Transverse colon (tissue), 4 donors: ENCODE measurements at regions not wholly inside any gene's neighbourhood (a gene's known extent, or its start where the extent isn't known, plus 50 kb on each side); places are given as distances from the start of the nearest gene placed in this dataset.
"Not testable (repeated sequence)": the region's sequence is repeated elsewhere in the genome, so short reads cannot be mapped to it uniquely, and the experiment has no call there.

Experiments used
- DNase-seq: peaks from one replicate; pipeline ENCODE4 v3.0.0-alpha.2; 2019
- H3K27ac ChIP-seq, 4 donors: fragments of 200-600 bp; sonication (generic); 2 replicates each; pipeline ENCODE4 v1.5.1; 2016 to 2018; ENCODE audit warnings: inconsistent platforms in 4 of 4
- H3K27me3 ChIP-seq: fragments of 200-600 bp; sonication (generic); 2 replicates; pipeline ENCODE4 v1.5.1; 2017; ENCODE audit warnings: inconsistent platforms
- H3K36me3 ChIP-seq, 4 donors: fragments of 200-600 bp; sonication (generic); 2 replicates each; pipeline ENCODE4 v1.5.1; 2017 to 2019; ENCODE audit warnings: inconsistent platforms in 4 of 4
- H3K4me1 ChIP-seq, 4 donors: fragments of 200-600 bp; sonication (generic); 2 replicates each; pipeline ENCODE4 v1.5.1; 2017 to 2020; ENCODE audit warnings: inconsistent platforms in 4 of 4
- H3K4me3 ChIP-seq, 4 donors: fragments of 200-600 bp; sonication (generic); 1 replicate in 1 of 4; 2 replicates in 3 of 4; pipeline versions ENCODE4 v1.5.1 to v1.6.1; 2017 to 2019; ENCODE audit warnings: inconsistent platforms in 4 of 4
- H3K9me3 ChIP-seq, 2 donors: fragments of 200-600 bp; sonication (generic); 2 replicates each; pipeline ENCODE4 v1.5.1; 2017 to 2019; ENCODE audit warnings: inconsistent platforms in 2 of 2
- EP300 ChIP-seq: sonication (generic); formaldehyde crosslinking; IDR thresholded peaks from one replicate; pipeline ENCODE4 v1.6.1; 2017; ENCODE audit warnings: antibody characterized with exemption, low read depth
- POLR2A ChIP-seq: fragments of 450-650 bp; IDR thresholded peaks from one replicate; pipeline ENCODE4 v1.6.1; 2016; ENCODE audit warnings: antibody characterized with exemption, mild to moderate bottlenecking, moderate library complexity
- POLR2AphosphoS5 ChIP-seq, 3 donors: sonication (generic); formaldehyde crosslinking; IDR thresholded peaks; one replicate each; pipeline ENCODE4 v1.6.1; 2016; ENCODE audit warnings: antibody characterized with exemption in 3 of 3
- WGBS, 2 donors: methylation state at CpG; one replicate each; pipeline ENCODE4 v1.1.5; 2018; ENCODE audit warnings: low coverage in 1 of 2; 5-methylcytosine and 5-hydroxymethylcytosine counted together
- in situ Hi-C, 4 donors: fragments of 200-750 bp; cut with MboI; loops; one replicate each; pipeline versions ENCODE4 v1.15.0 to v1.15.1; 2017; ENCODE audit warnings: low sequenced_read_pairs in 3 of 4, low pct_ligation_motif_present in 1 of 4, low pct_unique_long_range_greater_than_20kb in 1 of 4
- intact Hi-C: fragments of 100-400 bp; cut with DNase I; formaldehyde crosslinking; loops from one replicate; pipeline ENCODE4 v1.15.1; 2023; ENCODE audit warnings: low total_unique reads
- TF ChIP-seq, protein P1 (sequence below), 5 experiments: fragments of 200-600 bp in 3 of 5; fragments of 450-650 bp in 2 of 5; sonication (generic) in 3 of 5; IDR thresholded peaks; 1 replicate in 2 of 5; 2 replicates in 3 of 5; pipeline ENCODE4 v1.5.1; 2016 to 2017; ENCODE audit warnings: antibody characterized with exemption in 5 of 5, inconsistent platforms in 3 of 5, mild to moderate bottlenecking in 2 of 5, moderate library complexity in 1 of 5

DNA sequence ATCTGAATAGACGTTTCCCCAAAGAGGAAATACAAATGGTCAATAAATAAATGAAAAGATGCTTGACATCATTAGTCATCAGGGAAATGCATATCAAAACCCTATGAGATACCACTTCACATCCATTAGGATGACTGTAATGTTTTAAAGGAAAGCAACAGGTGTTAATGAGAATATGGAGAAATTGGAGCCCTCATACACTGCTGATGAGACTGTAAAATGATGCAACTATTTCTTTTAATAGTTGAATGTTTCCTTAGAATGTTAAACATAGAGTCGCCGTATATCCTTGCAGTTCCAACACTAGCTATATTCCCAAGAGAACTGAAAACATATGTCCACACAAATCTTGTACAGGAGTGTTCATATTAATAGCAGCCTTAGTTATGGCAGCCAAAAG, 133.2 kb downstream of the SLC38A4 start:
- Histone ChIP-seq H3K9me3 (no peaks in the 10 kb centered on the region), H3K27me3 (no peaks in the 10 kb centered on the region), H3K4me1 (no peaks in the 10 kb centered on the region), H3K27ac (no peak overlapping the region), H3K36me3 (no peaks in the 10 kb centered on the region), H3K4me3 (no peak overlapping the region)
- WGBS, 2 donors: 75 to 82% methylated on average over 3 of the region's 3 CpGs
- TF ChIP-seq POLR2A (no peak), EP300 (no peak), POLR2AphosphoS5 (IDR thresholded peaks at IDR 0.05) (no peak)
- TF ChIP-seq, protein P1, sequence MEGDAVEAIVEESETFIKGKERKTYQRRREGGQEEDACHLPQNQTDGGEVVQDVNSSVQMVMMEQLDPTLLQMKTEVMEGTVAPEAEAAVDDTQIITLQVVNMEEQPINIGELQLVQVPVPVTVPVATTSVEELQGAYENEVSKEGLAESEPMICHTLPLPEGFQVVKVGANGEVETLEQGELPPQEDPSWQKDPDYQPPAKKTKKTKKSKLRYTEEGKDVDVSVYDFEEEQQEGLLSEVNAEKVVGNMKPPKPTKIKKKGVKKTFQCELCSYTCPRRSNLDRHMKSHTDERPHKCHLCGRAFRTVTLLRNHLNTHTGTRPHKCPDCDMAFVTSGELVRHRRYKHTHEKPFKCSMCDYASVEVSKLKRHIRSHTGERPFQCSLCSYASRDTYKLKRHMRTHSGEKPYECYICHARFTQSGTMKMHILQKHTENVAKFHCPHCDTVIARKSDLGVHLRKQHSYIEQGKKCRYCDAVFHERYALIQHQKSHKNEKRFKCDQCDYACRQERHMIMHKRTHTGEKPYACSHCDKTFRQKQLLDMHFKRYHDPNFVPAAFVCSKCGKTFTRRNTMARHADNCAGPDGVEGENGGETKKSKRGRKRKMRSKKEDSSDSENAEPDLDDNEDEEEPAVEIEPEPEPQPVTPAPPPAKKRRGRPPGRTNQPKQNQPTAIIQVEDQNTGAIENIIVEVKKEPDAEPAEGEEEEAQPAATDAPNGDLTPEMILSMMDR (IDR thresholded peaks at IDR 0.05): no peak
- intact Hi-C loops: no loop called here
- in situ Hi-C loops: loop anchor here in 1 of 4 donors (25.0 kb wide), 2 partner anchors 245 to 555 kb away; no protein-coding TSS in a partner anchor
- no peak for DNase-seq

- WGBS, 2 donors: 84 to 85% methylated on average over 3 of the region's 3 CpGs
- Histone ChIP-seq H3K27me3 (no peaks in the 10 kb centered on the region), H3K9me3 (no peaks in the 10 kb centered on the region), H3K27ac (no peak overlapping the region), H3K4me3 (no peak overlapping the region), H3K36me3 (no peaks in the 10 kb centered on the region), H3K4me1 (no peaks in the 10 kb centered on the region)
- DNase-seq: no peak
- in situ Hi-C loops: loop anchor here in 1 of 4 donors (25.0 kb wide), 2 partner anchors 251 to 549 kb away; no protein-coding TSS in a partner anchor
- intact Hi-C loops: loop anchor here (5.0 kb wide), 1 partner anchor 251 kb away; no protein-coding TSS in a partner anchor
- TF ChIP-seq, protein P1 (IDR thresholded peaks at IDR 0.05): no peak
- TF ChIP-seq POLR2A: no peak
- no peak for TF ChIP-seq EP300
- no peak for TF ChIP-seq POLR2AphosphoS5 (IDR thresholded peaks at IDR 0.05)
Observed at GRCh38 chr12:46686267-46686942, 139.4 kb downstream of the SLC38A4 start.

DNA sequence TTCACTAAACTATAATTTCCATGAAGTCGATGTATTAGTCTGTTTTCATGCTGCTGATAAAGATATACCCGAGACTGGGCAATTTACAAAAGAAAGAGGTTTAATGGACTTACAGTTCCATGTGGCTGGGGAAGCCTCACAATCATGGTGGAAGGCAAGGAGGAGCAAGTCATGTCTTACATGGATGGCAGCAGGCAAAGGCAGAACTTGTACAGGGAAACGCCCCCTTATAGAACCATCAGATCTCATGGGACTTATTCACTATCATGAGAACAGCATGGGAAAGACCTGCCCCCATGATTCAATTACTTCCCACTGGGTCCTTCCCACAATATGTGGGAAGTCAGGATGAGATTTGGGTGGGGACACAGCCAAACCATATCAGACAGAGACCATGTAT, 141.6 kb downstream of the SLC38A4 start:
- in situ Hi-C loops: loop anchor here in 1 of 4 donors (25.0 kb wide), 2 partner anchors 253 to 547 kb away; no protein-coding TSS in a partner anchor
- intact Hi-C loops: not testable (repeated sequence)

GRCh38 chr12:46682148-46682547, 143.6 kb downstream of the SLC38A4 start:
- Histone ChIP-seq H3K4me1 (no peaks in the 10 kb centered on the region), H3K4me3 (no peak overlapping the region), H3K27me3 (no peaks in the 10 kb centered on the region), H3K36me3 (no peaks in the 10 kb centered on the region), H3K9me3 (no peaks in the 10 kb centered on the region), H3K27ac (no peak overlapping the region)
- WGBS, 2 donors: 79% methylated on average over 1 of the region's 1 CpG; no CpG with 5 or more reads in 1 of the 2 donors
- no peak for DNase-seq
- in situ Hi-C loops: loop anchor here in 1 of 4 donors (25.0 kb wide), 2 partner anchors 255 to 545 kb away; no protein-coding TSS in a partner anchor
- TF ChIP-seq, protein P1 (IDR thresholded peaks at IDR 0.05): no peak
- TF ChIP-seq POLR2AphosphoS5 (IDR thresholded peaks at IDR 0.05) (no peak), EP300 (no peak), POLR2A (no peak)
- intact Hi-C loops: no loop called here

More for the DNA sequence above, 141.6 kb downstream of the SLC38A4 start:
- DNase-seq, H3K27ac ChIP-seq, H3K36me3 ChIP-seq, H3K4me3 ChIP-seq, H3K9me3 ChIP-seq, H3K4me1 ChIP-seq, H3K27me3 ChIP-seq: not testable (repeated sequence)
- WGBS, 2 donors: 72 to 95% methylated on average over 2 to 3 of the region's 3 CpGs
